ENCODE measurements at regions not wholly inside any gene's neighbourhood (a gene's known extent, or its start where the extent isn't known, plus 50 kb on each side); places are given as distances from the start of the nearest gene placed in this dataset.

GRCh38 chr6:86535100-86535499 lies 402.2 kb upstream of the HTR1E start:
- POLR2A ChIA-PET, result no interaction called here
- TF ChIP-seq ZNF384 (IDR thresholded peaks at IDR 0.05), result no peak
- no peak for TF ChIP-seq FOXM1 (IDR thresholded peaks at IDR 0.05; ENCODE audit: borderline replicate concordance)
- no peak for TF ChIP-seq ARNT (IDR thresholded peaks at IDR 0.05)
- no peak for TF ChIP-seq TARDBP (IDR thresholded peaks at IDR 0.05)
- no peak for TF ChIP-seq FOXA1 (IDR thresholded peaks at IDR 0.05)
- TF ChIP-seq ELF4 (IDR thresholded peaks at IDR 0.05), result no peak
- no peak for TF ChIP-seq SP1 (IDR thresholded peaks at IDR 0.05)
- TF ChIP-seq CTBP1 (IDR thresholded peaks at IDR 0.05; ENCODE audit: borderline replicate concordance), result no peak
- no peak for TF ChIP-seq HDGF (IDR thresholded peaks at IDR 0.05; ENCODE audit: borderline replicate concordance)
- no peak for TF ChIP-seq L3MBTL2 (conservative IDR thresholded peaks at IDR 0.05)
- no peak for TF ChIP-seq NFRKB (IDR thresholded peaks at IDR 0.05)
- no peak for TF ChIP-seq FOXK2 (IDR thresholded peaks at IDR 0.05)
- no peak for TF ChIP-seq SUZ12 (IDR thresholded peaks at IDR 0.05)
- TF ChIP-seq PKNOX1 (IDR thresholded peaks at IDR 0.05), result no peak
- no peak for TF ChIP-seq LEF1 (IDR thresholded peaks at IDR 0.05; ENCODE audit: borderline replicate concordance)
- no peak for TF ChIP-seq BHLHE40 (IDR thresholded peaks at IDR 0.05; ENCODE audit: borderline replicate concordance)
- no peak for DNase-seq (ENCODE audit: extremely low spot score)
- CTCF ChIA-PET, result no interaction called here

GRCh38 chr6:86529635-86530034 lies 407.7 kb upstream of the HTR1E start:
- ChIA-PET CTCF (no interaction called here), POLR2A (no interaction called here)
- no peak for DNase-seq (ENCODE audit: extremely low spot score)
- TF ChIP-seq FOXA1 (IDR thresholded peaks at IDR 0.05) (no peak), ZNF384 (IDR thresholded peaks at IDR 0.05) (no peak), HDGF (IDR thresholded peaks at IDR 0.05; ENCODE audit: borderline replicate concordance) (no peak), TARDBP (IDR thresholded peaks at IDR 0.05) (no peak), L3MBTL2 (conservative IDR thresholded peaks at IDR 0.05) (no peak), FOXM1 (IDR thresholded peaks at IDR 0.05; ENCODE audit: borderline replicate concordance) (no peak), LEF1 (IDR thresholded peaks at IDR 0.05; ENCODE audit: borderline replicate concordance) (no peak), ARNT (IDR thresholded peaks at IDR 0.05) (no peak), CTBP1 (IDR thresholded peaks at IDR 0.05; ENCODE audit: borderline replicate concordance) (no peak), SUZ12 (IDR thresholded peaks at IDR 0.05) (no peak), FOXK2 (IDR thresholded peaks at IDR 0.05) (no peak)

- no peak for DNase-seq (ENCODE audit: extremely low spot score)
- TF ChIP-seq TARDBP (IDR thresholded peaks at IDR 0.05) (no peak), NFRKB (IDR thresholded peaks at IDR 0.05) (no peak), FOXM1 (IDR thresholded peaks at IDR 0.05; ENCODE audit: borderline replicate concordance) (no peak), LEF1 (IDR thresholded peaks at IDR 0.05; ENCODE audit: borderline replicate concordance) (no peak)
- CTCF ChIA-PET, result no interaction called here
- POLR2A ChIA-PET, result no interaction called here
These were observed 411.1 kb upstream of the HTR1E start for GRCh38 chr6:86526238-86526637.

GRCh38 chr6:86516087-86516486 lies 421.2 kb upstream of the HTR1E start:
- ChIA-PET POLR2A (no interaction called here), CTCF (no interaction called here)
- DNase-seq (ENCODE audit: extremely low spot score), result no peak
- TF ChIP-seq ELF4 (IDR thresholded peaks at IDR 0.05) (no peak), HDGF (IDR thresholded peaks at IDR 0.05; ENCODE audit: borderline replicate concordance) (no peak), LEF1 (IDR thresholded peaks at IDR 0.05; ENCODE audit: borderline replicate concordance) (no peak), BHLHE40 (IDR thresholded peaks at IDR 0.05; ENCODE audit: borderline replicate concordance) (no peak)

- DNase-seq (ENCODE audit: extremely low spot score), result no peak
- POLR2A ChIA-PET, result no interaction called here
- CTCF ChIA-PET, result no interaction called here
- no peak for TF ChIP-seq SP1 (IDR thresholded peaks at IDR 0.05)
- TF ChIP-seq FOXA1 (IDR thresholded peaks at IDR 0.05), result no peak
- no peak for TF ChIP-seq ARNT (IDR thresholded peaks at IDR 0.05)
- no peak for TF ChIP-seq ELF4 (IDR thresholded peaks at IDR 0.05)
- TF ChIP-seq ZNF384 (IDR thresholded peaks at IDR 0.05), result no peak
These were observed 425.4 kb upstream of the HTR1E start for GRCh38 chr6:86511962-86512361.

- POLR2A ChIA-PET, result no interaction called here
- no peak for DNase-seq (ENCODE audit: extremely low spot score)
- CTCF ChIA-PET, result no interaction called here
- TF ChIP-seq SUZ12 (IDR thresholded peaks at IDR 0.05) (no peak), CTBP1 (IDR thresholded peaks at IDR 0.05; ENCODE audit: borderline replicate concordance) (no peak), LEF1 (IDR thresholded peaks at IDR 0.05; ENCODE audit: borderline replicate concordance) (no peak), FOXA1 (IDR thresholded peaks at IDR 0.05) (no peak), FOXM1 (IDR thresholded peaks at IDR 0.05; ENCODE audit: borderline replicate concordance) (no peak), ZNF384 (IDR thresholded peaks at IDR 0.05) (no peak), BHLHE40 (IDR thresholded peaks at IDR 0.05; ENCODE audit: borderline replicate concordance) (no peak), ARNT (IDR thresholded peaks at IDR 0.05) (no peak), HDGF (IDR thresholded peaks at IDR 0.05; ENCODE audit: borderline replicate concordance) (no peak), ELF4 (IDR thresholded peaks at IDR 0.05) (no peak), SP1 (IDR thresholded peaks at IDR 0.05) (no peak), FOXK2 (IDR thresholded peaks at IDR 0.05) (no peak), NFRKB (IDR thresholded peaks at IDR 0.05) (no peak), PKNOX1 (IDR thresholded peaks at IDR 0.05) (no peak), TARDBP (IDR thresholded peaks at IDR 0.05) (no peak), L3MBTL2 (conservative IDR thresholded peaks at IDR 0.05) (no peak)
These were observed 429.1 kb upstream of the HTR1E start for GRCh38 chr6:86508230-86508629.

GRCh38 chr6:86502497-86502896 lies 434.8 kb upstream of the HTR1E start:
- ChIA-PET CTCF (no interaction called here), POLR2A (no interaction called here)
- no peak for DNase-seq (ENCODE audit: extremely low spot score)
- TF ChIP-seq PKNOX1 (IDR thresholded peaks at IDR 0.05), result no peak
- TF ChIP-seq FOXK2 (IDR thresholded peaks at IDR 0.05), result no peak
- no peak for TF ChIP-seq CTBP1 (IDR thresholded peaks at IDR 0.05; ENCODE audit: borderline replicate concordance)

Data from HEK293T (cell line).